ENCODE measurements at regions not wholly inside any gene's neighbourhood (a gene's known extent, or its start where the extent isn't known, plus 50 kb on each side); places are given as distances from the start of the nearest gene placed in this dataset.

GRCh38 chr10:23568996-23569395 lies 130.1 kb downstream of the OTUD1 start:
- Histone ChIP-seq H3K27me3 (ENCODE audit: control insufficient read depth in 2 of 2, insufficient read depth in 2 of 2, low read length in 2 of 2) (no peaks in the 10 kb centered on the region), H3K9me1 (replicated peaks; ENCODE audit: control insufficient read depth, extremely low read depth, insufficient read depth, low read length) (no peaks in the 10 kb centered on the region), H3K27ac (ENCODE audit: insufficient read depth, low read depth, low read length) (no peak overlapping the region), H4K20me1 (replicated peaks; ENCODE audit: control insufficient read depth, extremely low read depth, insufficient read depth, low read length) (no peaks in the 10 kb centered on the region), H3K9me3 (replicated peaks; ENCODE audit: control insufficient read depth, insufficient read depth, low read length) (peaks cover 2% of the 10 kb centered on the region), H3K4me3 (replicated peaks in 1 of 3; ENCODE audit: insufficient read depth in 1 of 3, low read depth in 1 of 3, low read length in 3 of 3) (no peak overlapping the region), H3K4me1 (ENCODE audit: control insufficient read depth, extremely low read depth, insufficient read depth, low read length) (no peaks in the 10 kb centered on the region), H3K79me2 (ENCODE audit: control insufficient read depth, insufficient read depth, low read length) (no peaks in the 10 kb centered on the region), H3K9ac (replicated peaks; ENCODE audit: extremely low read depth, insufficient read depth, low read length) (no peak overlapping the region), H3K36me3 (ENCODE audit: control insufficient read depth in 2 of 2, extremely low read depth in 1 of 2, insufficient read depth in 2 of 2, low read length in 2 of 2) (no peaks in the 10 kb centered on the region), H3K4me2 (ENCODE audit: insufficient read depth, low read length) (no peak overlapping the region), H2AFZ (ENCODE audit: low read depth, low read length) (no peak overlapping the region)
- intact Hi-C loops (cut with micrococcal nuclease), result no loop called here
- FAIRE-seq (no peak), DNase-seq (ENCODE audit: low read depth, low spot score) (no peak)
- ChIA-PET CTCF (no interaction called here), POLR2A (no interaction called here)
- TF ChIP-seq JUN (IDR thresholded peaks at IDR 0.05; ENCODE audit: borderline replicate concordance, insufficient read depth, insufficient read length, low read depth), result no peak
- no peak for TF ChIP-seq POLR2AphosphoS5 (IDR thresholded peaks at IDR 0.05; ENCODE audit: insufficient read depth, low read depth, low read length)
- no peak for TF ChIP-seq MYC (IDR thresholded peaks at IDR 0.05; ENCODE audit: low read depth, low read length)
- no peak for TF ChIP-seq CTCF (IDR thresholded peaks at IDR 0.05; ENCODE audit: extremely low read depth in 1 of 2, insufficient read depth in 1 of 2, low read depth in 1 of 2, low read length in 2 of 2)
- no peak for TF ChIP-seq POLR2A (IDR thresholded peaks at IDR 0.05; ENCODE audit: low read depth, low read length)
- no peak for TF ChIP-seq FOS (IDR thresholded peaks at IDR 0.05; ENCODE audit: borderline replicate concordance, insufficient read depth, low read length)
- TF ChIP-seq MAX (IDR thresholded peaks at IDR 0.05; ENCODE audit: insufficient read depth, insufficient read length), result no peak
- no peak for TF ChIP-seq GATA2 (IDR thresholded peaks at IDR 0.05; ENCODE audit: insufficient read depth, insufficient read length, low read depth, low read length)
- no peak for TF ChIP-seq EZH2 (IDR thresholded peaks at IDR 0.05; ENCODE audit: borderline replicate concordance, low read depth, low read length, severe bottlenecking)
- BruUV-seq (replicated peaks), result no TSS peak
- dilution Hi-C loops (cut with MboI; ENCODE audit: extremely low pct_ligation_motif_present, low sequenced_read_pairs), result no loop called here
